ENCODE measurements at regions not wholly inside any gene's neighbourhood (a gene's known extent, or its start where the extent isn't known, plus 50 kb on each side); places are given as distances from the start of the nearest gene placed in this dataset.

DNA sequence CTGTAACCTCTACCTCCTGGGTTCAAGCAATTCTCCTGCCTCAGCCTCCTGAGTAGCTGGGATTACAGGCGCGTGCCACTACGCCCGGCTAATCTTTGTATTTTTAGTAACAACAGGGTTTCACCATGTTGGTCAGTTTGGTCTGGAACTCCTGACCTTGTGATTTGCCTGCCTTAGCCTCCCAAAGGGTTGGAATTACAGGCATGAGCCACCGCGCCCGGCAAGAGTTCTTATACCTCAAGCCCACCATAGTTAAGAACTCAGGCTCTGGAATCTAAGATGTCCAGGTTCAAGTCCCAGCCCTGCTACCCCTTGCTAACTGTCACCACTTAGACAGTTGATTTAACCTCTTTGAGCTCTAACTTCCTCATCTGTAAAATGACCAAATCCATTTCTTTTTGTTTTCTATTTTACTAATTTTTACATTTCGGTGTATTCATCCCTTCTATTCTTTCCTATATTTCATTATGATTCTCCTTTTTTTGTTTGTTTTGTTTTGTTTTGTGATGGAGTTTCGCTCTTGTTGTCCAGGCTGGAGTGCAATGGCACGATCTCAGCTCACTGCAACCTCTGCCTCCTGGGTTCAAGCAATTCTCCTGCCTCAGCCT lies 104.8 kb upstream of the ZNF217 start:
- H3K4me1 ChIP-seq, result no peaks in the 10 kb centered on the region
- H3K27ac Mint-ChIP-seq, result no peak overlapping the region
- H3F3A ChIP-seq (ENCODE audit: low read depth), result no peaks in the 10 kb centered on the region
- no peak overlapping the region for H3K4me2 ChIP-seq
- H3K36me3 ChIP-seq, result no peaks in the 10 kb centered on the region
- H3K9ac ChIP-seq, result no peak overlapping the region
- no peaks in the 10 kb centered on the region for H3K9me3 Mint-ChIP-seq
- no peaks in the 10 kb centered on the region for H3K36me3 Mint-ChIP-seq
- no peaks in the 10 kb centered on the region for H3K27me3 Mint-ChIP-seq (ENCODE audit: insufficient read depth, low read depth)
- no peak overlapping the region for H3K4me3 Mint-ChIP-seq
- H3K27ac ChIP-seq, result no peak overlapping the region
- peaks cover 4% of the 10 kb centered on the region for H3K4me1 Mint-ChIP-seq
- no peak overlapping the region for H2AFZ ChIP-seq (replicated peaks)
- no peak for TF ChIP-seq EZH2 (IDR thresholded peaks at IDR 0.05)
- H3K9me3 ChIP-seq (ENCODE audit: low read depth), result no peaks in the 10 kb centered on the region
- H3K27me3 ChIP-seq, result no peaks in the 10 kb centered on the region
- no peak overlapping the region for H3K4me3 ChIP-seq
- no peaks in the 10 kb centered on the region for H3K79me2 ChIP-seq (ENCODE audit: low read depth)
- no peak for DNase-seq (ENCODE audit: low spot score)
- H4K20me1 ChIP-seq (ENCODE audit: low read depth), result no peaks in the 10 kb centered on the region

- Mint-ChIP-seq H3K36me3 (no peaks in the 10 kb centered on the region), H3K4me1 (peaks cover 11% of the 10 kb centered on the region), H3K27ac (no peak overlapping the region), H3K9me3 (no peaks in the 10 kb centered on the region), H3K4me3 (no peak overlapping the region), H3K27me3 (ENCODE audit: insufficient read depth, low read depth) (no peaks in the 10 kb centered on the region)
- no peaks in the 10 kb centered on the region for H3F3A ChIP-seq (ENCODE audit: low read depth)
- H3K4me2 ChIP-seq, result no peak overlapping the region
- H3K36me3 ChIP-seq, result no peaks in the 10 kb centered on the region
- no peaks in the 10 kb centered on the region for H3K9me3 ChIP-seq (ENCODE audit: low read depth)
- no peak overlapping the region for H3K9ac ChIP-seq
- TF ChIP-seq EZH2 (IDR thresholded peaks at IDR 0.05) (no peak), EZH2phosphoT487 (IDR thresholded peaks at IDR 0.05) (no peak)
- TF ChIP-seq, protein P1, sequence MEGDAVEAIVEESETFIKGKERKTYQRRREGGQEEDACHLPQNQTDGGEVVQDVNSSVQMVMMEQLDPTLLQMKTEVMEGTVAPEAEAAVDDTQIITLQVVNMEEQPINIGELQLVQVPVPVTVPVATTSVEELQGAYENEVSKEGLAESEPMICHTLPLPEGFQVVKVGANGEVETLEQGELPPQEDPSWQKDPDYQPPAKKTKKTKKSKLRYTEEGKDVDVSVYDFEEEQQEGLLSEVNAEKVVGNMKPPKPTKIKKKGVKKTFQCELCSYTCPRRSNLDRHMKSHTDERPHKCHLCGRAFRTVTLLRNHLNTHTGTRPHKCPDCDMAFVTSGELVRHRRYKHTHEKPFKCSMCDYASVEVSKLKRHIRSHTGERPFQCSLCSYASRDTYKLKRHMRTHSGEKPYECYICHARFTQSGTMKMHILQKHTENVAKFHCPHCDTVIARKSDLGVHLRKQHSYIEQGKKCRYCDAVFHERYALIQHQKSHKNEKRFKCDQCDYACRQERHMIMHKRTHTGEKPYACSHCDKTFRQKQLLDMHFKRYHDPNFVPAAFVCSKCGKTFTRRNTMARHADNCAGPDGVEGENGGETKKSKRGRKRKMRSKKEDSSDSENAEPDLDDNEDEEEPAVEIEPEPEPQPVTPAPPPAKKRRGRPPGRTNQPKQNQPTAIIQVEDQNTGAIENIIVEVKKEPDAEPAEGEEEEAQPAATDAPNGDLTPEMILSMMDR (IDR thresholded peaks at IDR 0.05), result no peak
- no peaks in the 10 kb centered on the region for H3K4me1 ChIP-seq
- H3K79me2 ChIP-seq (ENCODE audit: low read depth), result no peaks in the 10 kb centered on the region
- no peak overlapping the region for H3K27ac ChIP-seq
- DNase-seq (ENCODE audit: low spot score), result no peak
- H2AFZ ChIP-seq (replicated peaks), result no peak overlapping the region
- H4K20me1 ChIP-seq (ENCODE audit: low read depth), result no peaks in the 10 kb centered on the region
- no peak overlapping the region for H3K4me3 ChIP-seq
- H3K27me3 ChIP-seq, result no peaks in the 10 kb centered on the region
Observed at GRCh38 chr20:53695797-53696527, 102.3 kb upstream of the ZNF217 start.

- Mint-ChIP-seq H3K27ac (peak overlapping the region; percentile 59), H3K27me3 (ENCODE audit: insufficient read depth, low read depth) (no peaks in the 10 kb centered on the region)
Observed at GRCh38 chr20:53693262-53693871, 99.7 kb upstream of the ZNF217 start.

More at GRCh38 chr20:53693262-53693871, 99.7 kb upstream of the ZNF217 start:
- no peak for DNase-seq (ENCODE audit: low spot score)
- Histone ChIP-seq H3K4me3 (no peak overlapping the region), H3K36me3 (no peaks in the 10 kb centered on the region), H3K27ac (no peak overlapping the region), H3K4me2 (no peak overlapping the region), H3K9me3 (ENCODE audit: low read depth) (no peaks in the 10 kb centered on the region), H3F3A (ENCODE audit: low read depth) (no peaks in the 10 kb centered on the region), H3K27me3 (no peaks in the 10 kb centered on the region), H3K9ac (no peak overlapping the region), H2AFZ (replicated peaks) (no peak overlapping the region), H3K4me1 (no peaks in the 10 kb centered on the region), H4K20me1 (ENCODE audit: low read depth) (no peaks in the 10 kb centered on the region), H3K79me2 (ENCODE audit: low read depth) (no peaks in the 10 kb centered on the region)
- Mint-ChIP-seq H3K9me3 (no peaks in the 10 kb centered on the region), H3K4me1 (peaks cover 11% of the 10 kb centered on the region), H3K4me3 (no peak overlapping the region), H3K36me3 (no peaks in the 10 kb centered on the region)
- no peak for TF ChIP-seq EZH2phosphoT487 (IDR thresholded peaks at IDR 0.05)
- no peak for TF ChIP-seq EZH2 (IDR thresholded peaks at IDR 0.05)
- TF ChIP-seq, protein P1 (IDR thresholded peaks at IDR 0.05), result no peak

Measured in neural progenitor cell (in vitro differentiated cells).